SK-N-SH (cell line): ENCODE measurements at regions not wholly inside any gene's neighbourhood (a gene's known extent, or its start where the extent isn't known, plus 50 kb on each side); places are given as distances from the start of the nearest gene placed in this dataset.

ENCODE experiments used
- CTCF ChIP-seq: fragments of 200-600 bp; sonication (generic); IDR thresholded peaks from 2 replicates; pipeline ENCODE4 v1.6.1; 2017; ENCODE audit warnings: antibody characterized with exemption, mild to moderate bottlenecking, moderate library complexity
- EP300 ChIP-seq, 2 experiments: IDR thresholded peaks; 2 replicates each; pipeline versions ENCODE4 v1.4.0 to v1.6.1; 2012; ENCODE audit warnings: borderline replicate concordance in 1 of 2, low read depth in 1 of 2, low read length in 1 of 2
- EZH2phosphoT487 ChIP-seq: fragments of 200-600 bp; sonication (generic); IDR thresholded peaks from 2 replicates; pipeline ENCODE4 v1.6.1; 2017; ENCODE audit warnings: low read depth, mixed run types, mild to moderate bottlenecking, antibody characterized with exemption, moderate library complexity, borderline replicate concordance
- FOXM1 ChIP-seq: IDR thresholded peaks from 2 replicates; pipeline ENCODE4 v1.4.0; 2012; ENCODE audit warnings: low read depth, mild to moderate bottlenecking
- GABPA ChIP-seq: IDR thresholded peaks from 2 replicates; pipeline ENCODE4 v1.4.0; 2012; ENCODE audit warnings: low read depth, mild to moderate bottlenecking
- MXI1 ChIP-seq: IDR thresholded peaks from 2 replicates; pipeline ENCODE4 v1.6.1; 2012; ENCODE audit warnings: mild to moderate bottlenecking, low read depth, low read length, improper control_type of control experiment
- POLR2AphosphoS5 ChIP-seq: IDR thresholded peaks from 2 replicates; pipeline ENCODE4 v1.6.1; 2012; ENCODE audit warnings: low read depth, low read length
- RAD21 ChIP-seq: IDR thresholded peaks from 2 replicates; pipeline ENCODE4 v1.6.1; 2012; ENCODE audit warnings: mild to moderate bottlenecking, low read length
- TAF1 ChIP-seq: IDR thresholded peaks from 2 replicates; pipeline ENCODE4 v1.6.1; 2012; ENCODE audit warnings: low read depth, mild to moderate bottlenecking, low read length, moderate library complexity, borderline replicate concordance
- ZBTB33 ChIP-seq: IDR thresholded peaks from 2 replicates; pipeline ENCODE4 v1.4.0; 2012; ENCODE audit warnings: low read depth, borderline replicate concordance

- TF ChIP-seq RAD21: no peak
- no peak for TF ChIP-seq EP300 (IDR thresholded peaks at IDR 0.05; ENCODE audit: borderline replicate concordance in 1 of 2, low read depth in 1 of 2, low read length in 1 of 2)
- no peak for TF ChIP-seq EZH2phosphoT487
- TF ChIP-seq MXI1: no peak
- TF ChIP-seq TAF1: no peak
- no peak for TF ChIP-seq GABPA
- TF ChIP-seq CTCF: no peak
- no peak for TF ChIP-seq FOXM1
- TF ChIP-seq ZBTB33: no peak
- no peak for TF ChIP-seq POLR2AphosphoS5
These were observed 60.7 kb upstream of the PAK3 start for GRCh38 chrX:111035256-111035655.
